Mesendoderm (in vitro differentiated cells): ENCODE measurements at regions not wholly inside any gene's neighbourhood (a gene's known extent, or its start where the extent isn't known, plus 50 kb on each side); places are given as distances from the start of the nearest gene placed in this dataset.

ENCODE experiments used
- DNase-seq: peaks from one replicate; pipeline ENCODE4 v3.0.0; 2013
- H2AK5ac ChIP-seq: 2 replicates; pipeline ENCODE4 v1.6.1; 2013; ENCODE audit warnings: low read length, inconsistent platforms
- H2BK120ac ChIP-seq: 2 replicates; pipeline ENCODE4 v1.6.1; 2013; ENCODE audit warnings: low read depth, mild to moderate bottlenecking, low read length, moderate library complexity, mixed read lengths
- H2BK15ac ChIP-seq: replicated peaks from 2 replicates; pipeline ENCODE4 v1.6.1; 2013; ENCODE audit warnings: low read depth, mild to moderate bottlenecking, moderate library complexity
- H2BK5ac ChIP-seq: 2 replicates; pipeline ENCODE4 v1.6.1; 2013; ENCODE audit warnings: low read length, inconsistent platforms
- H3K18ac ChIP-seq: 2 replicates; pipeline ENCODE4 v1.6.1; 2013; ENCODE audit warnings: mild to moderate bottlenecking, low read length, mixed read lengths
- H3K23ac ChIP-seq: one replicate; pipeline ENCODE4 v1.6.1; 2013; ENCODE audit warnings: low read length
- H3K27ac ChIP-seq: 2 replicates; pipeline ENCODE4 v1.5.1; 2013; ENCODE audit warnings: low read depth, mild to moderate bottlenecking, inconsistent platforms, low read length, moderate library complexity
- H3K27me3 ChIP-seq: 2 replicates; pipeline ENCODE4 v1.6.1; 2013; ENCODE audit warnings: low read length, control low read depth, mild to moderate bottlenecking, inconsistent platforms; ENCODE audit not compliant: insufficient read depth, poor library complexity
- H3K36me3 ChIP-seq: 2 replicates; pipeline ENCODE4 v1.6.1; 2013; ENCODE audit warnings: low read length, inconsistent platforms; ENCODE audit not compliant: control insufficient read depth, insufficient read depth
- H3K4ac ChIP-seq: one replicate; pipeline ENCODE4 v1.6.1; 2013; ENCODE audit warnings: low read depth, mild to moderate bottlenecking, low read length, moderate library complexity
- H3K4me1 ChIP-seq: 2 replicates; pipeline ENCODE4 v1.6.1; 2013; ENCODE audit warnings: low read depth, low read length, inconsistent platforms; ENCODE audit not compliant: control insufficient read depth
- H3K4me2 ChIP-seq: 2 replicates; pipeline ENCODE4 v1.6.1; 2013; ENCODE audit warnings: low read length
- H3K4me3 ChIP-seq: 2 replicates; pipeline ENCODE4 v1.5.1; 2013; ENCODE audit warnings: mild to moderate bottlenecking, low read length
- H3K56ac ChIP-seq: one replicate; pipeline ENCODE4 v1.6.1; 2013; ENCODE audit warnings: low read length
- H3K79me1 ChIP-seq: 2 replicates; pipeline ENCODE4 v1.6.1; 2013; ENCODE audit warnings: low read length, inconsistent platforms
- H3K79me2 ChIP-seq: 2 replicates; pipeline ENCODE4 v1.6.1; 2013; ENCODE audit warnings: mild to moderate bottlenecking, low read length; ENCODE audit not compliant: control insufficient read depth, insufficient read depth
- H3K9ac ChIP-seq: 2 replicates; pipeline ENCODE4 v1.6.1; 2013; ENCODE audit warnings: low read length, inconsistent platforms
- H4K5ac ChIP-seq: one replicate; pipeline ENCODE4 v1.6.1; 2013; ENCODE audit warnings: low read length
- H4K8ac ChIP-seq: one replicate; pipeline ENCODE4 v1.6.1; 2013; ENCODE audit warnings: low read depth, mild to moderate bottlenecking, control low read depth, low read length, moderate library complexity
- WGBS: extraction: QIAGEN DNeasy Blood & Tissue Kit; methylation state at CpG from one replicate; pipeline ENCODE4 v1.1.7; 2013; ENCODE audit warnings: low lambda C conversion rate, missing lambda C conversion rate; ENCODE audit not compliant: insufficient coverage; ENCODE audit errors: extremely low coverage; 5-methylcytosine and 5-hydroxymethylcytosine counted together

GRCh38 chr13:47774671-47774994, 226.4 kb downstream of the SUCLA2 start:
- Histone ChIP-seq H3K36me3 (no peaks in the 10 kb centered on the region), H3K18ac (no peak overlapping the region), H3K9ac (no peak overlapping the region), H4K5ac (no peak overlapping the region), H3K4me1 (no peaks in the 10 kb centered on the region), H3K4me3 (no peak overlapping the region), H3K56ac (no peak overlapping the region), H3K79me1 (no peaks in the 10 kb centered on the region), H3K27ac (no peak overlapping the region), H3K4ac (no peak overlapping the region), H3K27me3 (no peaks in the 10 kb centered on the region), H2BK120ac (no peak overlapping the region), H2AK5ac (no peak overlapping the region), H3K79me2 (no peaks in the 10 kb centered on the region), H3K4me2 (no peak overlapping the region), H2BK15ac (no peak overlapping the region), H3K23ac (no peak overlapping the region), H2BK5ac (no peak overlapping the region), H4K8ac (no peak overlapping the region)
- no peak for DNase-seq

- WGBS, result no CpG with 5 or more reads among the region's 1 CpG
- no peaks in the 10 kb centered on the region for H3K4me1 ChIP-seq
Measured at GRCh38 chr13:47764817-47765216, 236.3 kb downstream of the SUCLA2 start.

GRCh38 chr13:47757466-47758080, 243.5 kb downstream of the SUCLA2 start:
- no CpG with 5 or more reads among the region's 4 CpGs for WGBS
- Histone ChIP-seq H3K36me3 (no peaks in the 10 kb centered on the region), H2AK5ac (no peak overlapping the region), H2BK15ac (no peak overlapping the region), H3K9ac (no peak overlapping the region), H3K27me3 (no peaks in the 10 kb centered on the region), H3K56ac (no peak overlapping the region), H4K8ac (no peak overlapping the region), H4K5ac (no peak overlapping the region), H3K79me2 (no peaks in the 10 kb centered on the region), H3K23ac (no peak overlapping the region), H3K79me1 (no peaks in the 10 kb centered on the region), H3K4ac (no peak overlapping the region), H3K18ac (no peak overlapping the region), H2BK120ac (no peak overlapping the region), H2BK5ac (no peak overlapping the region), H3K4me1 (no peaks in the 10 kb centered on the region), H3K27ac (no peak overlapping the region), H3K4me2 (no peak overlapping the region), H3K4me3 (no peak overlapping the region)
- DNase-seq, result no peak

More at GRCh38 chr13:47764817-47765216, 236.3 kb downstream of the SUCLA2 start:
- Histone ChIP-seq H3K23ac (no peak overlapping the region), H2BK120ac (no peak overlapping the region), H3K79me2 (no peaks in the 10 kb centered on the region), H2AK5ac (no peak overlapping the region), H3K9ac (no peak overlapping the region), H2BK15ac (no peak overlapping the region), H3K4me3 (no peak overlapping the region), H3K56ac (no peak overlapping the region), H3K4ac (no peak overlapping the region), H3K27me3 (no peaks in the 10 kb centered on the region), H3K27ac (no peak overlapping the region), H3K18ac (no peak overlapping the region), H2BK5ac (no peak overlapping the region), H3K79me1 (no peaks in the 10 kb centered on the region), H3K4me2 (no peak overlapping the region), H4K8ac (no peak overlapping the region), H3K36me3 (no peaks in the 10 kb centered on the region), H4K5ac (no peak overlapping the region)
- DNase-seq, result no peak

GRCh38 chr13:47747901-47748300, 253.2 kb downstream of the SUCLA2 start:
- H3K4me3 ChIP-seq, result no peak overlapping the region
- no peak overlapping the region for H3K9ac ChIP-seq
- H3K4me2 ChIP-seq, result no peak overlapping the region
- H3K18ac ChIP-seq, result no peak overlapping the region
- no peak overlapping the region for H2BK5ac ChIP-seq
- H3K79me1 ChIP-seq, result no peaks in the 10 kb centered on the region
- no peak overlapping the region for H4K8ac ChIP-seq
- no peak overlapping the region for H4K5ac ChIP-seq
- no peaks in the 10 kb centered on the region for H3K4me1 ChIP-seq
- H3K36me3 ChIP-seq, result no peaks in the 10 kb centered on the region
- H3K27ac ChIP-seq, result no peak overlapping the region
- no peak overlapping the region for H2BK120ac ChIP-seq
- no peak overlapping the region for H3K23ac ChIP-seq
- H3K4ac ChIP-seq, result no peak overlapping the region
- H3K79me2 ChIP-seq, result no peaks in the 10 kb centered on the region
- no peak overlapping the region for H2BK15ac ChIP-seq
- peak; percentile 5 for DNase-seq
- H3K56ac ChIP-seq, result no peak overlapping the region
- WGBS, result no CpG with 5 or more reads among the region's 6 CpGs
- no peaks in the 10 kb centered on the region for H3K27me3 ChIP-seq
- H2AK5ac ChIP-seq, result no peak overlapping the region

GRCh38 chr13:47726394-47726793, 274.7 kb downstream of the SUCLA2 start:
- no peaks in the 10 kb centered on the region for H3K4me1 ChIP-seq
- H3K36me3 ChIP-seq, result no peaks in the 10 kb centered on the region
- H3K4me3 ChIP-seq, result no peak overlapping the region
- H2AK5ac ChIP-seq, result no peak overlapping the region
- H3K4me2 ChIP-seq, result no peak overlapping the region
- no peak overlapping the region for H3K27ac ChIP-seq
- no peak for DNase-seq
- WGBS, result no CpG with 5 or more reads among the region's 5 CpGs
- H2BK5ac ChIP-seq, result no peak overlapping the region
- H3K23ac ChIP-seq, result no peak overlapping the region
- H3K9ac ChIP-seq, result no peak overlapping the region
- H2BK15ac ChIP-seq, result no peak overlapping the region
- H2BK120ac ChIP-seq, result no peak overlapping the region
- no peaks in the 10 kb centered on the region for H3K27me3 ChIP-seq
- H3K4ac ChIP-seq, result no peak overlapping the region
- H4K8ac ChIP-seq, result no peak overlapping the region
- no peaks in the 10 kb centered on the region for H3K79me1 ChIP-seq
- H3K79me2 ChIP-seq, result no peaks in the 10 kb centered on the region
- H4K5ac ChIP-seq, result no peak overlapping the region
- H3K56ac ChIP-seq, result no peak overlapping the region
- H3K18ac ChIP-seq, result no peak overlapping the region

GRCh38 chr13:47723898-47724297, 277.2 kb downstream of the SUCLA2 start:
- Histone ChIP-seq H3K23ac (no peak overlapping the region), H3K27me3 (no peaks in the 10 kb centered on the region), H3K36me3 (no peaks in the 10 kb centered on the region), H3K56ac (no peak overlapping the region), H3K79me2 (no peaks in the 10 kb centered on the region), H3K27ac (no peak overlapping the region), H2BK15ac (no peak overlapping the region), H2BK120ac (no peak overlapping the region), H3K79me1 (no peaks in the 10 kb centered on the region), H4K8ac (no peak overlapping the region), H3K4me3 (no peak overlapping the region), H3K4me2 (no peak overlapping the region), H2AK5ac (no peak overlapping the region), H3K4me1 (no peaks in the 10 kb centered on the region), H4K5ac (no peak overlapping the region), H2BK5ac (no peak overlapping the region), H3K4ac (no peak overlapping the region), H3K18ac (no peak overlapping the region), H3K9ac (no peak overlapping the region)
- no CpG with 5 or more reads among the region's 4 CpGs for WGBS
- DNase-seq, result peak; percentile 26
